GM10847 (cell line): ENCODE measurements at regions not wholly inside any gene's neighbourhood (a gene's known extent, or its start where the extent isn't known, plus 50 kb on each side); places are given as distances from the start of the nearest gene placed in this dataset.

Source experiments
- POLR2A ChIP-seq: IDR thresholded peaks from 2 replicates; pipeline ENCODE4 v1.6.1; 2011; ENCODE audit not compliant: insufficient read length; ENCODE audit errors: extremely low read depth

DNA sequence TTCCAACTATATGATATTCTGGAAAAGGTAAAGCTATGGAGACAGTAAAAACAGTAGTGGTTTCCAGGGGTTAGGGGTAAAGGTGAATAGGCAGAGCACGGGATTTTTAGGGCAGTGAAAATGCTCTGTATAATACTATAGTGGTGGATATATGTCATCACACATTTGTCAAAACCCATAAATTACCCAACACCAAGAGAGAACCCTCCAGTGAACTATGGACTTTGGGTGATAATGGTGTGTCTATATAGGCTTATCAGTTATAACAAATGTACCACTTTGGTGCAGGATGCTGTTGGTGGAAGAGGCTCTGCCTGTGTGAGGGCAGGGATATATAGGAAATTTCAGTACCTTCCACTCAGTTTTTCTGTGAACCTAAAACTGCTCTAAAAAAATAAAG is 149.9 kb downstream of the GPX5 start:
- no peak for TF ChIP-seq POLR2A

DNA sequence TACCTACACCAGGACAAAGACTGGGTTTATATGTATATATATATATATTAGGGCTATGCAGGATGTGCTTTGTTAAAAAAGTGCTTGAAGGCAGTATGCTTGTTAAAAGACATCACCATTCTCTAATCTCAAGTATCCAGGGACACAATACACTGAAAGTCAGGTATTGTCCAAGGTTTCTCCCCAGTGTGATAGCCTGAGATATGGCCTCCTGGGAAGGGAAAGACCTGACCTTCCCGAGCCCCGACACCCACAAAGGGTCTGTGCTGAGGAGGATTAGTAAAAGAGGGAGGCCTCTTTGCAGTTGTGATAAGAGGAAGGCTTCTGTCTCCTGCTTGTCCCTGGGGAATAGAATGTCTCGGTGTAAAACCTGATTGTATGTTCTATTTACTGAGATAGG is 156.9 kb downstream of the GPX5 start:
- no peak for TF ChIP-seq POLR2A

DNA sequence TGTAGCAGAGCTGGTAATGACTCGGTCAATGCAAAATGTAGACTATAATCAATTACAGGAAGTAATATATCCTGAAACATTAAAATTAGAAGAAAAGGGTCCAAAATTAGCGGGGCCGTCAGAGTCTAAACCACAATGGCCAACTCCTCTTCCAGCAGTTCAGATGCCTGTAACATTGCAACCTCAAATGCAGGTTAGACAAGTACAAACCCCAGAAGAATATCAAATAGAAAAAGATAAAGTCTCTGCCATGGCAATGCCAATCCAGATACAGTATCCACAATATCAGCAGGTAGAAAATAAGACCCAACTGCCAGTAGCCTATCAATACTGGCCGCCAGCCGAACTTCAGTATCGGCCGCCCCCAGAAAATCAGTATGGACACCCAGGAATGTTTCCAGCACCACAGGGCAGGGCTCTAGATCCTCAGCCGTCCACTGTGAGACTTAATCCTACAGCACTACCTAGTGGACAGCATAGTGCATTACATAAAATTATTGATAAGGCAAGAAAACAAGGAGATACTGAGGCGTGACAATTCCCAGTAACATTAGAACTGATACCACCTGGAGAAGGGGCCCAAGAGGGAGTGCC is 158.4 kb downstream of the GPX5 start:
- no peak for TF ChIP-seq POLR2A

DNA sequence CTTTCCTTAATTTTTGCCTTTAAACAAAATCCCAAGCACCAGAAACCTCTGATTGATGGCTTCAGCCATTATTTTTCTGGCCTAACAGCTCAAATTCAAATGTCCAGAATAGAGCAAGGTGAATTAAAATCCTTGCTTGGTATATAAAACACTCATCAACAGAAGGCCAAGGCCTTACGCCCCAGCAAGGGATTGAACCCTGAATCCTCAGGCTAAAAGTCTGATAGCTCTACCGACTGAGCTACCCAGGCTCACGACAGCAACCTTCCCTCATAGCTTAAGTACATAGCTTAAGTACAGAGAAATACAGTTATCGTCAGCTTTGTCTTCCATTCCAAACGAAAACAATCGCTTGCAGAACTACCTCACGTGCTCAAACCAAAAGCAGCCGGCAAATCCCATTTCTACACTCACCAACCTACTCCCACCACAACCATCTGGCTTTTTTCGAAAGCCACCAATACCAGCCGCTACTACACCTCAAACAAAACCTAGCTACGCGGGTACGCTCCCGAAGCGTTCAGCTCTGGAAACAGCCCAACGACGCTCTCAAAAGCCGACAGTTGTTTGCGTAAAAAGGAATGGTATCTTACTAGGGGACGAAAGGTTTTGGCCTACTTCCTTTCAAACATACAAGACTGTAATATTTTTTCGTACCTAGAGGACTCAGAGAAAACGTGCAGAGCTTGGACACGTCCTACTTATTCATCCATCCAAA is 167.5 kb downstream of the GPX5 start:
- no peak for TF ChIP-seq POLR2A

DNA sequence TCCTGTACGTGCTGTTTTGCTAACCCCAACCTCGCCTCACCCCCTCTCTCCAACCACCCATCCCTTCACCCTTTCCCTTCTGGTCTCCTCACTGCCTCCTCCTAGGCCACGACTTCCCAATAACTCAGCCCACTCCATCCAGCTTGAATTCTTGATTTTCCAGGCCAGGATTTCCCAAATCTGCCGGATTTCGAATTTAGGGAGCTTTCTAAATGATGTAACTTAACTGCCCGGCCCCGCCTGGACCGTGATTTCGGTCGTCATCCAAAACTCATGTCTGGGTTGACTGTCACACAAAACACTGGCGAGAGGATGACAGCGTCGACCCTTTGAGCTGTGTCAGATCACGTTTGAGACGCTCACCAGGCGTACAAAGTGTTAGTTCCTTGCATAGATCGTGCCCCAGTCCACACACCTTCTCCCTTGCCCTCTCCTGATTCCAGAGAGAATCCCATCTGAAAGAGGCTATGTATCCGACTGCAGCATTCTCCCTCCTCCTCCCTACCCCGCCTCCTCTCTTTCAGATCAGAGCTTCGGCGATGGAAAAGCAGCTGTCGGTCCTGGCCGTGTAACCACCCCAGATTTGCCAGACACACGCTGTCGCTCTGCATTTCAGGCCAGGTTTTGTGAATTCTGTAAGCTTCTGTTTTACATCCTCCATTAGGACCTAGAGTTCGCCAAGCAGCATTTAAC is 168.2 kb downstream of the GPX5 start:
- TF ChIP-seq POLR2A, result no peak

DNA sequence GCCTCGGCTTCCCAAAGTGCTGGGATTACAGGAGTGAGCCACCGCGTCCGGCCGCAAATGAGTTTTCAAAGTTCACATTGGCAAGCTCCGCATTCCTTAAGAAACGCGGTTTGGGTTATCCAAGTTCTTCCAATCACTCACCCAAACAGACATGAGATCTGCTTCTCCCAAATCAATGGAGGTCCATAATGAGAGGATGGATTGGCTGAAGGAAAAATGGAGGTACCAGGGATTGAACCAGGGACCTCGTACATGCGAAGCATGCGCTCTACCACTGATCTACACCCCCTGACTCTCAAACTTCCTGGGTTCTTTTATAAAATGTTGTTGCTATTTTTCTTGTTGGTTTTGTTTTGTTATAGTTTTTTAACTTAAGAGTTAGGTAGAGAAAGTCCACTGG is 170.0 kb downstream of the GPX5 start:
- TF ChIP-seq POLR2A, result no peak

DNA sequence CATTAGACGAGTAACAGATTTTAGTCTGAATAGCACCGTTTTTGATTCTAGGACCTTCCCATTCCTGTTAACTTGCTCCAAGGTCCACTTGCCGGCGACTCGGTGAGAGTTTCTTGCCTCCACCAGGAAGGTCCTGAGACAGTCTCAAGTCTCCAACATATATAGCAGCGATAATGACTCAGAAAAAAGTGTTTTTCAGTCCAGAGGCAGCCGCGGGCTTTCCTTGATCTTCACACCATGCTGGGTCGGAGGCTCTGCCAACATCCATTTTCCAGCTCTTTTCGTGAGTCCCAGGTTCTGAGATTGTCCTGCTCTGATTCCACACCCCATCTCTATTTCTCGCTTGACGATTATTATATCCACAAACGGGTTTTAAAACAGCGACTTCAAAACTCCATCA is 170.5 kb downstream of the GPX5 start:
- TF ChIP-seq POLR2A, result no peak

DNA sequence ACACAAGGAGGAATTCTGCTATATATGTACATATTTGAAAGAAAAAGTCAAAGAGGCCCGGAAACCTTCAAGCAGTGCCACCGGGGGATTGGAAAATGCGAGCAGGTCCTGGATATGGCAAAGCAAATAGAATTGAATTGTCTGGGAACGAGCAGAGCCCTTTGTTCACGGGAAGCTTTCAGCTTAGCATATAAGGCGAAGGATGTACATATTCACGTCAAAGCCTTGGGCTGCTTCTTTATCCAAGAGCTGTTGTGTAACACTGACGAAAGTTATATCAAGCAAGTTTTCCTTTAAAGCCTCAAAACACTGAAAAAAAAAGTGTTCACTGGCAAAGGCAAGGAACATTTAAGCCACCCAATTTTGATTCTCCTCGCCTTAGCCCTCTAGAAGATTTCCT is 171.0 kb downstream of the GPX5 start:
- TF ChIP-seq POLR2A, result no peak

DNA sequence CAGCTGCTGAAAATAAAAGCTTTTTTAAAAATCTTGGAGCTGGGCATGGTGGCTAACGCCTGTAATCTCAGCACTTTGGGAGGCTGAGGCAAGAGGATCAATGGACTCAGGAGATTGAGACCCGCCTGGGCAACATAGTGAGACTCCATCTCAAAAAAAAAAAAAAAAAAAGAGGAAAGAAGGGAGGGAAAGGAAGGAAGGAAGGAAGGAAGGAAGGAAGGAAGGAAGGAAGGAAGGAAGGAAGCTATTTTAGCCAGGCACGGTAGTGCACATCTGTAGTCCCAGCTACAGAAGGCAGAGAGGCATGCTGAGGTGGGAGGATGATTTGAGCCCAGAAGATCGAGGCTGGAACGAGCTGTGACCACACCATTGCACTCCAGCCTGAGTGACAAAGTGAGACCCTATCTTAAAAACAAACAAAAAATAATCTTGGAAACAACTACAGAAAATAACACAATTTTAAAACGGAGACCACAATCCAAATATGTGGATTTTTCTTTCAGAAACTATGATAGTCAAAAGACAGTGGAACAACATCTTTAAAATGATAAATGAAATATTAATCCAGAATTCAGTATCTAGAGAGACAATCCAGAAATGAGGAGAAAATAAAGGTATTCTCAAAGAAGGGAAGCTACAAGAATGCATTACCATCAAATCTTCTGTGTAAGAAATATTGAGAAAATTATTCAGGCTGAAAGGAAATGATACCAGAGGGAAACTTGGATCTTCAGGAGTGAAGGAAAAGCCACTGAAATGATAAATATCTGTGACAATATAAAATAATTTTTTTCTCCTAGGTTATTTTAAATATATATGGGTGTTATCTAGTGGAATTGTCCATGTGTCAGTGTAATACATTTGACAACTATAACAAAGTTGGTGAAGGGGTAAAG is 182.0 kb downstream of the GPX5 start:
- no peak for TF ChIP-seq POLR2A

DNA sequence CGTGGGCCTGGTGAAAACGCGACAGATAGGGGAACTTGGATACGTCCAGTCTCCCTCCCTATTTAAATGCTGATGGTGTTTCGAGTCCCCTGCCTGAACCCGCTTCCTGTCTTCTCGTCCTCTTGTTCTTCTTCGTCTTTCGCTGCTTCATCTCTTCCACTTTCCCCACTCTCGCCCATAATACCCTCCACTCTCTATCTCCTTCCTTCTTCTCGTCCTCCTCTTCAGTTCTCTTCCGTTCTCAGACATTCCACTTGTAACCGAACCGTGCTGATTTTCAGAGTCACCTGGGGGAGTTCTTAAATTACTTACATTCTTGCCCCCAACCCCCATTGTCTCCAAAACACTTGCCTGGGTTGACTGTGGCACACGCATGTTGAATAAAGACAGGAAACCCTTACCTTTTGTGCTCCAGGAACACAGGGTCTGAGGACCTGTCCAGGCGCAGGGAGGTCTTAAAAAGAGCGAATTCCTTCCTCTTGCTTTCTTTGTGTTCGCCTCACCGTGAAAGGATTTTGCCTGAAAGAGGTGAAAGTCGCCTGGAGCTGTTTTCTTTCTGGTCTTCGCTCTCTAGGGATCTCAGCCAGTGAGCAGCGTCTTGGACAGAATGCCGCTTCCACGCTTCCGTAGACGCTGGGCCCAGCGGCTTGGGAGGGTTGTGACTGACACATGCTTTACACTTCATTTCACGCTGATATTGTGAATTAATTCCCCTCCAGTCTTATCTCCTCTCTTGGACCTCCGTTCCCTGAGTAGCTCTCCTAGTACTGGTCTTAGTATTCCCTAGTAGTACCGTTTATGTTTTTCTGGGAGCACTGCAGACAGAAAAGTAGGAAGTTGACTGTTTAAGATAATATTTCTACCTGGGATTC is 184.0 kb downstream of the GPX5 start:
- TF ChIP-seq POLR2A, result no peak

DNA sequence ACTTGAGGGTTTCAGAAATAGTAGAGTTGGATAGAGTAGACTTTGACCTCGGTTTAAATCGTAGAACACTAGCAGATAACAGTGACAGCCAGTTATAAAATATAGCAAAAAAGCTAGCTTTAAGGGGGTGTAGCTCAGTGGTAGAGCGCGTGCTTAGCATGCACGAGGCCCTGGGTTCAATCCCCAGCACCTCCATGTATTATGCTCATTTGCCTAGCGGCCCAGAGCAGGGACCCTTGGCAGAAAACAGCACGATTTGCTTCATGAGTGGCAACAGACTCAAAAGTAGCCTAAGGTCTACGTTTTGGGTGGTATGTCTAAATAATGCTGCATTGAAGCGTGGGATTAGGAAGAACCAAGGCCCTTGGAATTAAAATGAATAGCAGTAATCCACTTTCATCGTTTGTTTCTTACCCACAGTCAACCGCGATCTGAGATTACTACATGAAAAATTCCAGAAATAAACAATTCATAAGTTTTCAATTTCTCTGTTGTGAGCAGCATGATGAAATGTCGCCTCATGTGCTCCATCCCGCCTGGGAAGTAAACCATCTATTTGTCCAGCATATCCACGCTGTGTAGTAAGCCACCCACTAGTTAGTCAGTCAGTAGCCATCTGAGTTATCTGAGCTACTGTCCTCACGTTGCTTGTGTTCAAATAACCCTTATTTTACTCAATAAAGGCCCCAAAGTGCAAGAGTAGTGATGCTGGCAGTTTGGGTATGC is 184.9 kb downstream of the GPX5 start:
- TF ChIP-seq POLR2A, result no peak

DNA sequence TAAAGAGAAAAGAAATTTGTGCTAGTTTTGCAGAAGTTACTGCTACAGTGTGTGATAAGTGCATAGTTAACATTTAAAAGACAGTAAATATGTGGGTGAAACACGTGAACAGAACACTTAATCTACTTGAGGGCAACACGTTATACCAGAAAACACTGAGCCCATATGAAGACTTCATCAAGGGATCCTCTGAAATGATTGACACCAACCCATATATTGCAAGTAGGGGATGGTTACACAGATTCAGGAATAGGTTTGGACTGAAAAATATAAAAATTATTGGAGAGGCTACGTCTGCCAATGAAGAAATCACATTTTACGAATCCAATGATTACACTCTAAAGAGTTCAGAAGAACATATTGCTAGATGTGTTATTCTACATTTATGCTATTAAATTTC is 185.6 kb downstream of the GPX5 start:
- no peak for TF ChIP-seq POLR2A

DNA sequence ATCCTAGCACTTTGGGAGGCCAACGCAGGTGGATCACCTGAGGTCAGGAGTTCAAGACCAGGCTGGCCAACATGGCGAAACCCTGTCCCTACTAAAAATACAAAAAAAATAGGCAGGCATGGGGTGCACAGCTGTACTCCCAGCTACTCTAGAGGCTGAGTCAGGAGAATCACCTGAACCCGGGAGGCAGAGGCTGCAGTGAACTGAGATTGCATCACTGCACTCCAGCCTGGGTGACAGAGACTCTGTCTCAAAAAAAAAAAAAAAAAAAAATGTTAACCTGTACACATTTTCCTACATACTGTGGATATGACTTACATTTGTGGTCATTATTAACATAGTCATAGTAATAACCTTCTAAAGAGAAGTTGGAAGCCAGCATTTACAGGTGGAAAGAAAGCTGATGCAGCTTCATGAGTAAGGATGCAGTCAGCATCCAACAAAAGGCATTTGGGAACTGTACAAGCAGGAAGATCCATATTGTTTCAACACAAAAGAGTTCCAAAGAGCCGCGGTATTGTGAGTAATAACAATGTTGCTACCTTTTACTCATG is 186.2 kb downstream of the GPX5 start:
- no peak for TF ChIP-seq POLR2A

DNA sequence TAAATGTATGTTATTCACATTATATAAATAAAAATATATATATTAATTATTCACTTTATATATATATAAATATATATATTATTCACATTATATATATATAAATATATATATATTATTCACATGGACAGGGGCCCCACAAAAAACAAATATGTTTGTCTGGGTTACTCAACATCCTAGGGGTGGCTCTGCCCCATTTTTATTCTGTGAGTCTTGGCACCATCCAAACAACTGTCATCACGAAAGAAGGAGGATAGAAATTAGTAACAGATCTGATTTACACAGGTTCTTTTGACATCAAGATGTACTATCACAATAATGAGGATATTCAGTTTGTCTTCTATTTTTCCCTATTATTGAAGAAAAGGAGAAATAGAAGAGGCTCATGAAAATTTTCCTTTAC is 187.3 kb downstream of the GPX5 start:
- no peak for TF ChIP-seq POLR2A

DNA sequence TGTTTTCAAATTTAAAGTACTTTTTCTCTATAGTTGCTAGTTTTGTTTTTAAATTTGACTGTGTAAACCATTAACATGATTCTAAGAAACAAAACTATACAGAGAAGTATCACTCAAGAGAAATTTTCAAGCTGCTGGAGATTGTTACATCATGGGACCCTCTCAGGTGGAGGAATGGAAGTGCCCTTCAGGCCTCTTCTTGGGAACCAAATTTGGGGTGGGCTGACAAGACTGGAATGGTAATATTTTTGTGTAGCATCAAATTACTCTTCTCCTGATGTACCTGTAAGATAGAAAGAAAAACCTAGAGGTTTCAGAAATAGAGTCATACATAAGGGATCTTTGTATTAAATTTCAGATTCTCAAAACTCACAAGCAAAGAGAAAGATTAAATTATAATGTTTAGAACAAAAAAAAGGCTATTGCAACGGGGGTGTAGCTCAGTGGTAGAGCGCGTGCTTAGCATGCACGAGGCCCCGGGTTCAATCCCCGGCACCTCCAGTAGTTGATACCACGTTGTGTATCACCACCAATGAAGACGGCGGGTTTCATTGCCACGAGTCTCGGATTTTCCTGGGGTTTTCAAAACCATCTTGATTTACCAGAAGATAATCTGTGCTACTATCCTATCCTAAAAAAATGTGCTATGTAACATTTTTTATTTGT is 193.7 kb downstream of the GPX5 start:
- no peak for TF ChIP-seq POLR2A
